AG09309 (cell line): ENCODE measurements at regions not wholly inside any gene's neighbourhood (a gene's known extent, or its start where the extent isn't known, plus 50 kb on each side); places are given as distances from the start of the nearest gene placed in this dataset.
"Not testable (repeated sequence)": the region's sequence is repeated elsewhere in the genome, so short reads cannot be mapped to it uniquely, and the experiment has no call there.

ENCODE experiments used
- DNase-seq: peaks from one replicate; pipeline ENCODE4 v3.0.0-alpha.2; 2010; ENCODE audit warnings: low read depth
- H3K4me3 ChIP-seq: 2 replicates; pipeline ENCODE4 v1.5.1; 2011; ENCODE audit warnings: mild to moderate bottlenecking, low read depth, low read length, moderate library complexity; ENCODE audit not compliant: control insufficient read depth
- CTCF ChIP-seq: IDR thresholded peaks from 2 replicates; pipeline ENCODE4 v1.5.1; 2011; ENCODE audit warnings: mild to moderate bottlenecking, low read depth, low read length, inconsistent platforms; ENCODE audit not compliant: insufficient read depth, control insufficient read depth; ENCODE audit errors: missing control alignments

DNA sequence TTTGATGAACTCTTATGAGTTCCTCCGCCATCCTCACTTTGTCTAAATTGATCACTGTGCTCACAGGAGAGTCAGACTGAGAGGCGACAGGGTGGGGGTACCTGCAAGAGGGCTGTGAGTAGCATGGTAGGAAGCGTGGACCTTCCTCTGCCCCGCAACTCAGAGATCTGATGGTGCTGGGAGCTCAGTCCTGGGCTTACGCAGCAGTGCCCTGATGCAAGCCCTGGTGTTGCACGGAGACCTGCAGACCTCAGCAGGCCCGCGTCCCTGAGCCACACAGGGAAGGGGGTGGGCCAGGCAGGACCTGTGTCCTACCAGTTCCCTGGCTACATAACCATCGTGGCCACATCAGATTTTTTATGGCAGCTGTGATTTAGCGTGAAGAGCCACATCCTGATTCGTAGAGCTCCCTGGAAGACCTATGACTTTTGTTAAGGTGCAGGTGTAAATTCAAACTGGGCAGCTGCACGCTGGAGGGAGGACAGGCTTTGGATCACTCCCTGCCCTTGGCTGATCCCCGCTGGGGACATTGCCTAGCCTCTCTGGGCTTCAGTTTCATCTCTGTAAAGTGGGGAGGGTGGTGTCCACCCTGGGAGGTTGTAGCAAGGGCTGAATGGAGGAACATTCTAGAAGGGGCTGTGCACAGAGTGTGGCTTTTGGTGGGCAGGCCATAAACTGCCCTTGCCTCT, 176.1 kb downstream of the KLF13 start:
- DNase-seq, result no peak
- H3K4me3 ChIP-seq, result no peak overlapping the region
- no peak for TF ChIP-seq CTCF

DNA sequence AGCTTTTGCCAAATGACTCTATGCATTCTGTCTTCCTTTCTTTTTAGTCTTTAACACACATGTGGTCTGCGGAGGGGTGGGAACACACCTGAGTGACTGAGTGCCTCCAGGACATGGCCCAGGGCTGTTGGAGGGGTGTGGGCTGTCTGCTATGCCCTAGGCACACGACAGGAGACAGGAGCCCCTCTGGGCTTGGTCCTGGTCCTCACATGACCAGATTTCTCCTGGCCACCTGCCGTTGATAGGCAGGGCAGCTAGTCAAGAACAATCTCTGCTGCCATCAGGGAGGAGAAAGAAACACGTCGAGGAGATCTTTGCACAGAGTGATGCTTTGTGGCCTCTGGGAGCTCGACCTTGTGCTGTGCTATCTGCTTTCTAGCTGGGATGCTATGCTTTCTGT, 176.6 kb downstream of the KLF13 start:
- H3K4me3 ChIP-seq, result no peak overlapping the region
- TF ChIP-seq CTCF, result no peak
- no peak for DNase-seq

- no peak overlapping the region for H3K4me3 ChIP-seq
- TF ChIP-seq CTCF, result no peak
- DNase-seq, result no peak
Observed at GRCh38 chr15:31503758-31504461, 177.3 kb downstream of the KLF13 start.

- no peak overlapping the region for H3K4me3 ChIP-seq
- TF ChIP-seq CTCF, result no peak
- DNase-seq, result no peak
Observed at GRCh38 chr15:31504462-31504839, 177.8 kb downstream of the KLF13 start.

DNA sequence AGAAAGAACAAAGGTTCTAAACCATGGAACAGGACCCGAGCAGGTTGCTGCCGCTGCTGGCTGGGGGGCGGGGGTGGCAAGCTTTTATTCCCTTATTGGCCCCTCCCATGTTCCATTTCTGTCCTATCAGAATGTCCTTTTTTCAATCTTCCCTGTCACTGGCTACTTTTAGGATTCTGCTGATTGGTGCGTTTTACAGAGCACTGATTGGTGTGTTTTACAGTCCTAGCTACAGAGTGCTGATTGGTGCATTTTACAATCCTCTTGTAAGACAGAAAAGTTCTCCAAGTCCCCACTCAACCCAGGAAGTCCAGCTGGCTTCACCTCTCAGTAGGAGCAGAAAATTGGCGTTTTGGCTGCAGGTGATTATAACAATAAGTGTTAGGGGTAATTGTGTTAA, 180.9 kb downstream of the KLF13 start:
- DNase-seq, H3K4me3 ChIP-seq: not testable (repeated sequence)

GRCh38 chr15:31508656-31509055, 182.0 kb downstream of the KLF13 start:
- no peak overlapping the region for H3K4me3 ChIP-seq
- no peak for TF ChIP-seq CTCF
- DNase-seq, result no peak

- no peak for DNase-seq
- no peak for TF ChIP-seq CTCF
- no peak overlapping the region for H3K4me3 ChIP-seq
Observed at GRCh38 chr15:31510057-31510456, 183.4 kb downstream of the KLF13 start.
